ENCODE measurements at regions not wholly inside any gene's neighbourhood (a gene's known extent, or its start where the extent isn't known, plus 50 kb on each side); places are given as distances from the start of the nearest gene placed in this dataset.

- BruUV-seq (replicated peaks): no TSS peak
- TF ChIP-seq CTCF (IDR thresholded peaks at IDR 0.05; ENCODE audit: unreplicated experiment): no peak
- Mint-ChIP-seq H3K4me3 (ENCODE audit: low read depth, unreplicated experiment) (no peak overlapping the region), H3K4me1 (ENCODE audit: low read depth, unreplicated experiment) (no peaks in the 10 kb centered on the region), H3K27ac (ENCODE audit: unreplicated experiment) (no peak overlapping the region), H3K36me3 (ENCODE audit: insufficient read depth, unreplicated experiment) (no peaks in the 10 kb centered on the region), H3K9me3 (ENCODE audit: low read depth, unreplicated experiment) (peaks cover 3% of the 10 kb centered on the region), H3K27me3 (ENCODE audit: unreplicated experiment) (no peaks in the 10 kb centered on the region)
- no peak for DNase-seq
- intact Hi-C loops (cut with micrococcal nuclease; ENCODE audit: unreplicated experiment): no loop called here
- CTCF ChIA-PET: no interaction called here
Observed at GRCh38 chr21:22438428-22439086, 1440.3 kb downstream of the NCAM2 start.

DNA sequence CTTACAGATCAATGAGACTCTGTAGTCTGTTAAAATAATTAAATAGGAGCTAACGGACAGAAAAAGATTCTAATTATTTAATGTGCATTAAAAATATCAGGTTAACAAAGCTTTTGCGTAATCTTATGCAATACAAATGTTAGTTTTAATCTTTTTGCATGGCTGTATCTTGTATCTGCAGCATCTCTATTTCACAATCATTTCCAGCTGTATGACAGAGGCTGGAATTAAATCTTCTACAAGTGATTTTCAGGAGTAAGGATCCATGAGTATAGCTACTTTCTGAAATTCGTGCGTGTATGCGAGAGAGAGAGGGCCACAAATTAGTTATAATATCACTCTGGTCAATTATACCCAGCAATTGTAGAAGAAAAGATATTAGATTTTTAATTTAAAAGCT is 1446.8 kb downstream of the NCAM2 start:
- DNase-seq: no peak
- no peaks in the 10 kb centered on the region for H3K4me1 Mint-ChIP-seq (ENCODE audit: low read depth, unreplicated experiment)
- H3K27me3 Mint-ChIP-seq (ENCODE audit: unreplicated experiment): no peaks in the 10 kb centered on the region
- no peak overlapping the region for H3K4me3 Mint-ChIP-seq (ENCODE audit: low read depth, unreplicated experiment)
- no peaks in the 10 kb centered on the region for H3K36me3 Mint-ChIP-seq (ENCODE audit: insufficient read depth, unreplicated experiment)
- no peak overlapping the region for H3K27ac Mint-ChIP-seq (ENCODE audit: unreplicated experiment)
- CTCF ChIA-PET: no interaction called here
- no TSS peak for BruUV-seq (replicated peaks)
- intact Hi-C loops (cut with micrococcal nuclease; ENCODE audit: unreplicated experiment): no loop called here
- no peak for TF ChIP-seq CTCF (IDR thresholded peaks at IDR 0.05; ENCODE audit: unreplicated experiment)
- no peaks in the 10 kb centered on the region for H3K9me3 Mint-ChIP-seq (ENCODE audit: low read depth, unreplicated experiment)

- H3K4me3 Mint-ChIP-seq (ENCODE audit: low read depth, unreplicated experiment): no peak overlapping the region
- no TSS peak for BruUV-seq (replicated peaks)
- no peaks in the 10 kb centered on the region for H3K36me3 Mint-ChIP-seq (ENCODE audit: insufficient read depth, unreplicated experiment)
- no peak overlapping the region for H3K27ac Mint-ChIP-seq (ENCODE audit: unreplicated experiment)
- TF ChIP-seq CTCF (IDR thresholded peaks at IDR 0.05; ENCODE audit: unreplicated experiment): no peak
- H3K27me3 Mint-ChIP-seq (ENCODE audit: unreplicated experiment): no peaks in the 10 kb centered on the region
- H3K4me1 Mint-ChIP-seq (ENCODE audit: low read depth, unreplicated experiment): no peaks in the 10 kb centered on the region
- CTCF ChIA-PET: no interaction called here
- peaks cover 6% of the 10 kb centered on the region for H3K9me3 Mint-ChIP-seq (ENCODE audit: low read depth, unreplicated experiment)
- DNase-seq: no peak
- intact Hi-C loops (cut with micrococcal nuclease; ENCODE audit: unreplicated experiment): no loop called here
Observed at GRCh38 chr21:22450507-22450906, 1452.3 kb downstream of the NCAM2 start.

DNA sequence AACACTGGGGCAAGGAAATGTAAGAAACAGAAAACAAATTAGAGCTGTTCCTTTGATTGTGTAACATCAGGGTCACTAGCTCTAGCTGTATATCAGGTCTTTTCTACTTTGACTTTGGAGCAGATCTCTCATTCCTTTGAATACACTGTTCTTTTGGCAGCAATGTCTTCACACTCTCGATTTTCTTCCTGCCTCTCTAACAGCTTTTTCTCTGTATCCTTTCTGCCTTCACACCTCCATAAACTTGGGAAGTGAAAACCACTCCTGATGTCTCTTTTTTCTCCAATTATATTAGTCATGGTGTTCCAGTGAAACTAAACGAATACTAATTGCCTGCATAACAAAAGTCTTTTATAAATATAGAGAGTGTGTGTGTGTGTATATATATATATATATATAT is 1458.0 kb downstream of the NCAM2 start:
- no peak overlapping the region for H3K27ac Mint-ChIP-seq (ENCODE audit: unreplicated experiment)
- H3K9me3 Mint-ChIP-seq (ENCODE audit: low read depth, unreplicated experiment): peaks cover 12% of the 10 kb centered on the region
- no peak for DNase-seq
- no TSS peak for BruUV-seq (replicated peaks)
- TF ChIP-seq CTCF (IDR thresholded peaks at IDR 0.05; ENCODE audit: unreplicated experiment): no peak
- no peaks in the 10 kb centered on the region for H3K4me1 Mint-ChIP-seq (ENCODE audit: low read depth, unreplicated experiment)
- H3K27me3 Mint-ChIP-seq (ENCODE audit: unreplicated experiment): no peaks in the 10 kb centered on the region
- no peaks in the 10 kb centered on the region for H3K36me3 Mint-ChIP-seq (ENCODE audit: insufficient read depth, unreplicated experiment)
- no peak overlapping the region for H3K4me3 Mint-ChIP-seq (ENCODE audit: low read depth, unreplicated experiment)
- CTCF ChIA-PET: no interaction called here
- intact Hi-C loops (cut with micrococcal nuclease; ENCODE audit: unreplicated experiment): no loop called here

Measured in Calu3 (cell line).